WI38 (cell line): ENCODE measurements at regions not wholly inside any gene's neighbourhood (a gene's known extent, or its start where the extent isn't known, plus 50 kb on each side); places are given as distances from the start of the nearest gene placed in this dataset.
A peak's percentile ranks its signal among the peaks of the same experiment; 100 is the strongest.

Source experiments
- H3K4me3 ChIP-seq: 2 replicates; pipeline ENCODE4 v1.5.1; 2011; ENCODE audit warnings: low read depth, mild to moderate bottlenecking, control low read depth, low read length
- CTCF ChIP-seq: IDR thresholded peaks from 2 replicates; pipeline ENCODE4 v1.5.1; 2012; ENCODE audit warnings: low read depth, mild to moderate bottlenecking, control low read depth, low read length

- no peak for TF ChIP-seq CTCF
- H3K4me3 ChIP-seq = no peak overlapping the region
These were observed 225.7 kb downstream of the MEX3B start for GRCh38 chr15:81819924-81820635.

GRCh38 chr15:81814882-81815455 is 230.8 kb downstream of the MEX3B start:
- TF ChIP-seq CTCF = no peak
- H3K4me3 ChIP-seq = no peak overlapping the region

GRCh38 chr15:81813215-81813614 is 232.6 kb downstream of the MEX3B start:
- H3K4me3 ChIP-seq = no peak overlapping the region
- TF ChIP-seq CTCF = peak; percentile 19; the same call in 1 of the 2 replicates

- no peak overlapping the region for H3K4me3 ChIP-seq
- TF ChIP-seq CTCF = no peak
These were observed 233.4 kb downstream of the MEX3B start for GRCh38 chr15:81812456-81812855.

GRCh38 chr15:81811736-81812135 is 234.1 kb downstream of the MEX3B start:
- H3K4me3 ChIP-seq = no peak overlapping the region
- TF ChIP-seq CTCF = no peak

- 0 out of 2 replicates have a peak, but pooled peaks have one; percentile 7 for TF ChIP-seq CTCF
- no peak overlapping the region for H3K4me3 ChIP-seq
These were observed 236.3 kb downstream of the MEX3B start for GRCh38 chr15:81809543-81809942.

GRCh38 chr15:81807806-81808205 is 238.0 kb downstream of the MEX3B start:
- TF ChIP-seq CTCF = no peak
- H3K4me3 ChIP-seq = no peak overlapping the region
